ENCODE measurements at regions not wholly inside any gene's neighbourhood (a gene's known extent, or its start where the extent isn't known, plus 50 kb on each side); places are given as distances from the start of the nearest gene placed in this dataset.

GRCh38 chr2:5886462-5886861 is 194.3 kb downstream of the SOX11 start:
- Mint-ChIP-seq H3K27me3 (ENCODE audit: low read depth) (peaks cover 4% of the 10 kb centered on the region), H3K4me1 (no peaks in the 10 kb centered on the region), H3K9me3 (peaks cover 60% of the 10 kb centered on the region), H3K4me3 (no peak overlapping the region), H3K36me3 (peaks cover 58% of the 10 kb centered on the region), H3K27ac (no peak overlapping the region)
- no peak for ATAC-seq
- TF ChIP-seq E2F4 (CRISPR knock-in tag; IDR thresholded peaks at IDR 0.05; ENCODE audit: borderline replicate concordance, low read depth) (no peak), RELA (CRISPR knock-in tag; IDR thresholded peaks at IDR 0.05; ENCODE audit: borderline replicate concordance) (no peak), USF1 (CRISPR knock-in tag; IDR thresholded peaks at IDR 0.05) (no peak), ELF4 (CRISPR knock-in tag; IDR thresholded peaks at IDR 0.05; ENCODE audit: low read depth) (no peak), ZNF671 (CRISPR knock-in tag; IDR thresholded peaks at IDR 0.05) (no peak)
- TF ChIP-seq, protein P1, sequence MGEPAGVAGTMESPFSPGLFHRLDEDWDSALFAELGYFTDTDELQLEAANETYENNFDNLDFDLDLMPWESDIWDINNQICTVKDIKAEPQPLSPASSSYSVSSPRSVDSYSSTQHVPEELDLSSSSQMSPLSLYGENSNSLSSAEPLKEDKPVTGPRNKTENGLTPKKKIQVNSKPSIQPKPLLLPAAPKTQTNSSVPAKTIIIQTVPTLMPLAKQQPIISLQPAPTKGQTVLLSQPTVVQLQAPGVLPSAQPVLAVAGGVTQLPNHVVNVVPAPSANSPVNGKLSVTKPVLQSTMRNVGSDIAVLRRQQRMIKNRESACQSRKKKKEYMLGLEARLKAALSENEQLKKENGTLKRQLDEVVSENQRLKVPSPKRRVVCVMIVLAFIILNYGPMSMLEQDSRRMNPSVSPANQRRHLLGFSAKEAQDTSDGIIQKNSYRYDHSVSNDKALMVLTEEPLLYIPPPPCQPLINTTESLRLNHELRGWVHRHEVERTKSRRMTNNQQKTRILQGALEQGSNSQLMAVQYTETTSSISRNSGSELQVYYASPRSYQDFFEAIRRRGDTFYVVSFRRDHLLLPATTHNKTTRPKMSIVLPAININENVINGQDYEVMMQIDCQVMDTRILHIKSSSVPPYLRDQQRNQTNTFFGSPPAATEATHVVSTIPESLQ (CRISPR knock-in tag; IDR thresholded peaks at IDR 0.05) = no peak
- POLR2A ChIA-PET = no interaction called here
- CTCF ChIA-PET = no interaction called here
- DNase-seq (ENCODE audit: low spot score) = no peak

- ATAC-seq (no peak), DNase-seq (ENCODE audit: low spot score) (no peak)
- H3K4me3 Mint-ChIP-seq = no peak overlapping the region
- H3K27me3 Mint-ChIP-seq (ENCODE audit: low read depth) = peaks cover 10% of the 10 kb centered on the region
- H3K9me3 Mint-ChIP-seq = peaks cover 65% of the 10 kb centered on the region
- peaks cover 59% of the 10 kb centered on the region for H3K36me3 Mint-ChIP-seq
- POLR2A ChIA-PET = no interaction called here
- CTCF ChIA-PET = no interaction called here
- TF ChIP-seq GTF2I (CRISPR knock-in tag; conservative IDR thresholded peaks at IDR 0.05) (no peak), CREM (CRISPR knock-in tag; IDR thresholded peaks at IDR 0.05) (no peak), ZNF512 (CRISPR knock-in tag; IDR thresholded peaks at IDR 0.05; ENCODE audit: borderline replicate concordance) (no peak), ELF4 (CRISPR knock-in tag; IDR thresholded peaks at IDR 0.05; ENCODE audit: low read depth) (no peak), GRHL2 (CRISPR knock-in tag; IDR thresholded peaks at IDR 0.05; ENCODE audit: insufficient replicate concordance, severe bottlenecking) (no peak), RORB (CRISPR knock-in tag; IDR thresholded peaks at IDR 0.05) (no peak), OVOL2 (CRISPR knock-in tag; IDR thresholded peaks at IDR 0.05; ENCODE audit: borderline replicate concordance) (no peak), STAT6 (CRISPR knock-in tag; conservative IDR thresholded peaks at IDR 0.05; ENCODE audit: low read depth) (no peak), ZNF416 (CRISPR knock-in tag; IDR thresholded peaks at IDR 0.05) (no peak), ZNF121 (CRISPR knock-in tag; IDR thresholded peaks at IDR 0.05) (no peak)
- TF ChIP-seq, protein P1 (CRISPR knock-in tag; IDR thresholded peaks at IDR 0.05) = no peak
- no peaks in the 10 kb centered on the region for H3K4me1 Mint-ChIP-seq
- no peak overlapping the region for H3K27ac Mint-ChIP-seq
These were observed 195.9 kb downstream of the SOX11 start for GRCh38 chr2:5888126-5888525.

All from WTC11 (cell line).